ENCODE measurements at regions not wholly inside any gene's neighbourhood (a gene's known extent, or its start where the extent isn't known, plus 50 kb on each side); places are given as distances from the start of the nearest gene placed in this dataset.
"Not testable (repeated sequence)": the region's sequence is repeated elsewhere in the genome, so short reads cannot be mapped to it uniquely, and the experiment has no call there.

DNA sequence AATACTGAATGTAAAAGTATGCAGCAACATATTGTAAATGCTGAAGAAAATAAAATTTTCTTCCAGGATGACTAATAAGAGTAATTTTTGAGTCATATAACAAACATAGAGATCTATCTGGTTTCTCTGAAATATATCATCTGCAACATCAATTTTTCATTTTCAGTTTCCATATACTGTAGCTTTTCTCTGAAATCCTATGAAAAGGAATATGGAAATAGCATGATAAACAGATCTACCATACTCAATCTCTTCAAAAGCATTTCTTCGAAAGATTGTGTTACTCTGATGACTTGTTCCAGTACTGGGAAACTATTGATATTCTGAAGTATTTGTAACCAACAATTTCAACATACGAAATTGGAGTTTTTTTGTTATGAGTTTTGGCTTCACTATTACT lies 1156.7 kb downstream of the FAM133A start:
- DNase-seq (ENCODE audit: low read depth), result no peak
- TF ChIP-seq, protein P1, sequence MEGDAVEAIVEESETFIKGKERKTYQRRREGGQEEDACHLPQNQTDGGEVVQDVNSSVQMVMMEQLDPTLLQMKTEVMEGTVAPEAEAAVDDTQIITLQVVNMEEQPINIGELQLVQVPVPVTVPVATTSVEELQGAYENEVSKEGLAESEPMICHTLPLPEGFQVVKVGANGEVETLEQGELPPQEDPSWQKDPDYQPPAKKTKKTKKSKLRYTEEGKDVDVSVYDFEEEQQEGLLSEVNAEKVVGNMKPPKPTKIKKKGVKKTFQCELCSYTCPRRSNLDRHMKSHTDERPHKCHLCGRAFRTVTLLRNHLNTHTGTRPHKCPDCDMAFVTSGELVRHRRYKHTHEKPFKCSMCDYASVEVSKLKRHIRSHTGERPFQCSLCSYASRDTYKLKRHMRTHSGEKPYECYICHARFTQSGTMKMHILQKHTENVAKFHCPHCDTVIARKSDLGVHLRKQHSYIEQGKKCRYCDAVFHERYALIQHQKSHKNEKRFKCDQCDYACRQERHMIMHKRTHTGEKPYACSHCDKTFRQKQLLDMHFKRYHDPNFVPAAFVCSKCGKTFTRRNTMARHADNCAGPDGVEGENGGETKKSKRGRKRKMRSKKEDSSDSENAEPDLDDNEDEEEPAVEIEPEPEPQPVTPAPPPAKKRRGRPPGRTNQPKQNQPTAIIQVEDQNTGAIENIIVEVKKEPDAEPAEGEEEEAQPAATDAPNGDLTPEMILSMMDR (IDR thresholded peaks at IDR 0.05; ENCODE audit: insufficient read depth, low read length), result no peak
- H3K4me3 ChIP-seq (ENCODE audit: low read depth, low read length), result no peak overlapping the region

DNA sequence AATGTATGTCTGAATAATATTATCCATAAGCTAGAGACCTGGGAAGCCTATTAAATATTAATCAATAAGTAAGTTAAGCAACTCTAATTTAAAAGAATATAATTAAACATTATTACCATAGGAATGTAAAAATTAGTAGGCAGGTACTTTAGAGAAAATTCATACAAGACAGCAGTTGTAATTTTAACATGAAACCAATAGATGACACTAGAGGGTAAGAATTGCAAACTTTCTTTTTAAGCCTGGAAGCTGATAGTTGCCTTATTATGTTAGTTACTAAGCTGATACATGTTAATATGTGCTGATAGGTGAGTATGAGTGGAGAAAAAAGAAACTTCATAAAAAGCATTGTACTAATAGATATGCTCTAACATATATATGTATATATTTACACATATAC lies 1157.4 kb downstream of the FAM133A start:
- TF ChIP-seq, protein P1 (IDR thresholded peaks at IDR 0.05; ENCODE audit: insufficient read depth, low read length), result peak; percentile 56
- peak; percentile 39 for DNase-seq (ENCODE audit: low read depth)
- no peak overlapping the region for H3K4me3 ChIP-seq (ENCODE audit: low read depth, low read length)

DNA sequence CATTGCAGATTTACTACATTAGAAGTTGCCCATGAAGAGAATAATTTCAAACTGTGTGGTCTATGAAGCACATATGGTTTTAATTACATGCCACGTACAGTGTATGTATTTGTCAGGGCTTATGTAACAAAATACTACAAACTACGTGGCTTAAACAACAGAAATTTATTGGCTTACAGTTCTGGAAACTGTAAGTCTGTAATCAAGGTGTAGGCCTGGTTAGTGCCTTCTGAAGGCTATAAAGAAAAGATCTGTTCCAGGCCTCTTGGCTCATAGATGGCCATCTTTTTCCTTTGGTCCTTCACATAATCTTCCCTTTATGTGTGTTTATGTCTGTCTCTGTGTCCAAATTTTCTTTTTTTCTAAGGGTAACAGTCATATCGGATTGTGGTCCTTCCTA lies 1160.2 kb downstream of the FAM133A start:
- TF ChIP-seq, protein P1 (IDR thresholded peaks at IDR 0.05; ENCODE audit: insufficient read depth, low read length), result no peak
- H3K4me3 ChIP-seq (ENCODE audit: low read depth, low read length), result no peak overlapping the region
- DNase-seq (ENCODE audit: low read depth), result no peak

DNA sequence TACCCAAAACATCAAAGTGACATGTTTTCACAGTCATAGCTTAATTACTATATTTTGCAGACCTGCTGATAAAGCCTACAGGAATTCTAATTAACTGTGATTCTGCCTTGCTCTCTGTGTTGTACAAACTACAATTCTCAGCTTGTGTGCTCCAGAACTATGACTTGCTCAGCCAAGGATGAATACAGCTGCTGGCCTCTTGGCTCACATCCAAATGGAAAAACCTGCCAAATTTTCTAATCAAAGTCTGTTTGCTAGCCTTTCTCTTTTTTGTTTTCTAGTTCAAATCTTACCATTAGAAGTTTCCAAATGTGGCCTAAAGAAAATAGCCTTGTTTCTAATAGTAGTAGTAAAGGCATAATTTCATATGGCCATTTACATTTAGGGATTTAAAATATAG lies 1176.8 kb downstream of the FAM133A start:
- DNase-seq (ENCODE audit: low read depth), result no peak
- H3K4me3 ChIP-seq (ENCODE audit: low read depth, low read length), result no peak overlapping the region
- TF ChIP-seq, protein P1 (IDR thresholded peaks at IDR 0.05; ENCODE audit: insufficient read depth, low read length), result no peak

DNA sequence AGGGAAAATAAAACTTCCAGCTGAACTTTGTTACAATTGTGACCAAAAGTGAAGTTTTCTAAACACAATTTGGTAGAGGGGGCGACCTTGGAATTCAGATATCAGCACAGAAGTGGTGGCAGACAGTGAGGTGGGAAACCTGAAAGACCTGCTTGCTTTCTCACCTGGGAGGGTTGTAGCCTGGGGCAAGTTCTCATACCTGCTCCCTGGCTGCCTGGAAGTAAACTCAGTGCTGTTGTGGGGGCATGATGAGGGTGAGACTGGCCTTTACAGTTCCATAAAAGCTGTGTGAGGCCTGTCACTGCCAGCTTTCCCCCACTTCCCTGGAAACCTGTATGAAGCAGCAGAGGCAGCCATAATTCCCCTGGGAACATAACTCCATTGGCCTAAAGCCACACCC lies 1180.2 kb downstream of the FAM133A start:
- no peak overlapping the region for H3K4me3 ChIP-seq (ENCODE audit: low read depth, low read length)
- TF ChIP-seq, protein P1 (IDR thresholded peaks at IDR 0.05; ENCODE audit: insufficient read depth, low read length), result no peak
- DNase-seq (ENCODE audit: low read depth), result no peak

DNA sequence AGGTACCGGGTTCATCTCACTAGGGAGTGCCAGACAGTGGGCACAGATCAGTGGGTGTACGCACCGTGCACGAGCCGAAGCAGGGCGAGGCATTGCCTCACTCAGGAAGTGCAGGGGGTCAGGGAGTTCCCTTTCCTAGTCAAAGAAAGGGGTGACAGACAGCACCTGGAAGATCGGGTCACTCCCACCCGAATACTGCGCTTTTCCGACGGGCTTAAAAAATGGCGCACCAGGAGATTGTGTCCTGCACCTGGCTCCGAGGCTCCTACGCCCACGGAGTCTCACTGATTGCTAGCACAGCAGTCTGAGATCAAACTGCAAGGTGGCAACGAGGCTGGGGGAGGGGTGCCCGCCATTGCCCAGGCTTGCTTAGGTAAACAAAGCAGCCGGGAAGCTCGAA lies 1188.5 kb downstream of the FAM133A start:
- DNase-seq (ENCODE audit: low read depth); H3K4me3 ChIP-seq (ENCODE audit: low read depth, low read length): not testable (repeated sequence)

DNA sequence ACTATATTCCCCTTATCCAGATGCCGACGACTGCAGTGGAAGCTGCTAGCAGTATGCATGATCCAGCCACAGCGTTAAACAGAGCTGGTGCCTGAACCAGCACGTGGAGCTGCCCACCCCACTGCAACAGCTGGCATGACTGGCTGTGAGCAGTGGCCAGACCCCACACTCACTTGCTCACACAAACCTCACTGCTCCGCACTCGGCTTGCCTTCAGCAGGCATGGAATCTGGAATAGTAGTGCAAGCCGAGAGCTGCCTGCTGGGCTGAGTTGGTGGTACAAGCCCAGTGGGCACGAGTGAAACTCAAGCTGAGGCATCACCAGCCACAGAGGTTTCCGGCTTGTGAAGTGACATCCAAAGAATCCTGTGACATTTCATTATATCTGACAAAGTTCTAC lies 1197.6 kb downstream of the FAM133A start:
- TF ChIP-seq, protein P1 (IDR thresholded peaks at IDR 0.05; ENCODE audit: insufficient read depth, low read length), result no peak
- no peak for DNase-seq (ENCODE audit: low read depth)
- no peak overlapping the region for H3K4me3 ChIP-seq (ENCODE audit: low read depth, low read length)

Data from fibroblast of the aortic adventitia (primary cell).